ENCODE measurements at regions not wholly inside any gene's neighbourhood (a gene's known extent, or its start where the extent isn't known, plus 50 kb on each side); places are given as distances from the start of the nearest gene placed in this dataset.

- Histone ChIP-seq H2AFZ (ENCODE audit: low read depth, low read length, severe bottlenecking) (no peak overlapping the region), H3K27me3 (ENCODE audit: low read length) (no peaks in the 10 kb centered on the region), H3K9me2 (replicated peaks; ENCODE audit: insufficient read depth, low read length) (no peaks in the 10 kb centered on the region), H3K79me2 (ENCODE audit: insufficient read depth, low read length) (no peaks in the 10 kb centered on the region), H3K4me2 (ENCODE audit: low read depth, low read length, poor library complexity, severe bottlenecking) (no peak overlapping the region), H3F3A (ENCODE audit: insufficient read depth) (no peaks in the 10 kb centered on the region), H3K9ac (ENCODE audit: low read length) (no peak overlapping the region), H4K20me1 (ENCODE audit: low read depth, low read length) (no peaks in the 10 kb centered on the region), H3K4me3 (ENCODE audit: insufficient read depth, low read length, poor library complexity, severe bottlenecking) (no peak overlapping the region), H3K36me3 (ENCODE audit: low read length) (no peaks in the 10 kb centered on the region), H3K9me3 (ENCODE audit: insufficient read depth, low read length) (no peaks in the 10 kb centered on the region), H3K27ac (ENCODE audit: low read depth, low read length) (no peak overlapping the region)
- TF ChIP-seq EZH2phosphoT487 (conservative IDR thresholded peaks at IDR 0.05; ENCODE audit: low read length) (no peak), CTCF (IDR thresholded peaks at IDR 0.05; ENCODE audit: insufficient read depth, low read length, poor library complexity, severe bottlenecking) (no peak)
Measured at GRCh38 chr4:20302336-20302735, 50.6 kb downstream of the SLIT2 start.

GRCh38 chr4:20305976-20306375 is 54.3 kb downstream of the SLIT2 start:
- Histone ChIP-seq H3K79me2 (ENCODE audit: insufficient read depth, low read length) (no peaks in the 10 kb centered on the region), H3K9me3 (ENCODE audit: insufficient read depth, low read length) (no peaks in the 10 kb centered on the region), H3K4me3 (ENCODE audit: insufficient read depth, low read length, poor library complexity, severe bottlenecking) (no peak overlapping the region), H3K4me2 (ENCODE audit: low read depth, low read length, poor library complexity, severe bottlenecking) (no peak overlapping the region), H3K36me3 (ENCODE audit: low read length) (no peaks in the 10 kb centered on the region), H3F3A (ENCODE audit: insufficient read depth) (no peaks in the 10 kb centered on the region), H3K27me3 (ENCODE audit: low read length) (no peaks in the 10 kb centered on the region), H4K20me1 (ENCODE audit: low read depth, low read length) (no peaks in the 10 kb centered on the region), H3K9ac (ENCODE audit: low read length) (no peak overlapping the region), H2AFZ (ENCODE audit: low read depth, low read length, severe bottlenecking) (no peak overlapping the region), H3K27ac (ENCODE audit: low read depth, low read length) (no peak overlapping the region), H3K9me2 (replicated peaks; ENCODE audit: insufficient read depth, low read length) (no peaks in the 10 kb centered on the region)
- no peak for TF ChIP-seq CTCF (IDR thresholded peaks at IDR 0.05; ENCODE audit: insufficient read depth, low read length, poor library complexity, severe bottlenecking)
- no peak for TF ChIP-seq EZH2phosphoT487 (conservative IDR thresholded peaks at IDR 0.05; ENCODE audit: low read length)

- no peaks in the 10 kb centered on the region for H3K36me3 ChIP-seq (ENCODE audit: low read length)
- TF ChIP-seq EZH2phosphoT487 (conservative IDR thresholded peaks at IDR 0.05; ENCODE audit: low read length) (no peak), CTCF (IDR thresholded peaks at IDR 0.05; ENCODE audit: insufficient read depth, low read length, poor library complexity, severe bottlenecking) (no peak)
- no peaks in the 10 kb centered on the region for H3K27me3 ChIP-seq (ENCODE audit: low read length)
- H4K20me1 ChIP-seq (ENCODE audit: low read depth, low read length) = no peaks in the 10 kb centered on the region
- no peak overlapping the region for H2AFZ ChIP-seq (ENCODE audit: low read depth, low read length, severe bottlenecking)
- H3K4me2 ChIP-seq (ENCODE audit: low read depth, low read length, poor library complexity, severe bottlenecking) = no peak overlapping the region
- no peaks in the 10 kb centered on the region for H3F3A ChIP-seq (ENCODE audit: insufficient read depth)
- H3K9ac ChIP-seq (ENCODE audit: low read length) = no peak overlapping the region
- no peaks in the 10 kb centered on the region for H3K79me2 ChIP-seq (ENCODE audit: insufficient read depth, low read length)
- no peaks in the 10 kb centered on the region for H3K9me3 ChIP-seq (ENCODE audit: insufficient read depth, low read length)
- no peaks in the 10 kb centered on the region for H3K9me2 ChIP-seq (replicated peaks; ENCODE audit: insufficient read depth, low read length)
- H3K27ac ChIP-seq (ENCODE audit: low read depth, low read length) = no peak overlapping the region
- no peak overlapping the region for H3K4me3 ChIP-seq (ENCODE audit: insufficient read depth, low read length, poor library complexity, severe bottlenecking)
Measured at GRCh38 chr4:20311856-20312255, 60.2 kb downstream of the SLIT2 start.
